CD1c-positive myeloid dendritic cell (primary cell): ENCODE measurements at regions not wholly inside any gene's neighbourhood (a gene's known extent, or its start where the extent isn't known, plus 50 kb on each side); places are given as distances from the start of the nearest gene placed in this dataset.
"Not testable (repeated sequence)": the region's sequence is repeated elsewhere in the genome, so short reads cannot be mapped to it uniquely, and the experiment has no call there.

ENCODE experiments used
- DNase-seq: peaks from one replicate; pipeline ENCODE4 v3.0.0-alpha.2; 2016; ENCODE audit errors: extremely low spot score

- peak; percentile 13 for DNase-seq
Observed at GRCh38 chr6:140271759-140272377, 897.4 kb upstream of the CITED2 start.

- DNase-seq, result peak; percentile 24
Observed at GRCh38 chr6:140269591-140270165, 895.2 kb upstream of the CITED2 start.

- no peak for DNase-seq
Observed at GRCh38 chr6:140264431-140264830, 890.0 kb upstream of the CITED2 start.

GRCh38 chr6:140258302-140258701 lies 883.9 kb upstream of the CITED2 start:
- not testable (repeated sequence) for DNase-seq

GRCh38 chr6:140256248-140256647 lies 881.8 kb upstream of the CITED2 start:
- DNase-seq, result no peak

GRCh38 chr6:140253096-140253495 lies 878.6 kb upstream of the CITED2 start:
- no peak for DNase-seq

- no peak for DNase-seq
Observed at GRCh38 chr6:140252099-140252498, 877.7 kb upstream of the CITED2 start.

GRCh38 chr6:140245296-140246040 lies 871.0 kb upstream of the CITED2 start:
- DNase-seq, result no peak

- no peak for DNase-seq
Observed at GRCh38 chr6:140237251-140237650, 862.8 kb upstream of the CITED2 start.

GRCh38 chr6:140236732-140237131 lies 862.3 kb upstream of the CITED2 start:
- no peak for DNase-seq

GRCh38 chr6:140230282-140230681 lies 855.8 kb upstream of the CITED2 start:
- DNase-seq, result no peak

- no peak for DNase-seq
Observed at GRCh38 chr6:140228491-140228890, 854.0 kb upstream of the CITED2 start.

- no peak for DNase-seq
Observed at GRCh38 chr6:140226637-140227036, 852.2 kb upstream of the CITED2 start.

GRCh38 chr6:140225701-140226436 lies 851.4 kb upstream of the CITED2 start:
- no peak for DNase-seq

GRCh38 chr6:140217283-140217682 lies 842.8 kb upstream of the CITED2 start:
- DNase-seq, result no peak

- no peak for DNase-seq
Observed at GRCh38 chr6:140209775-140210174, 835.3 kb upstream of the CITED2 start.

GRCh38 chr6:140208286-140208685 lies 833.8 kb upstream of the CITED2 start:
- DNase-seq, result no peak

GRCh38 chr6:140205795-140206593 lies 831.5 kb upstream of the CITED2 start:
- no peak for DNase-seq

GRCh38 chr6:140204154-140204553 lies 829.7 kb upstream of the CITED2 start:
- DNase-seq, result no peak

- no peak for DNase-seq
Observed at GRCh38 chr6:140203661-140204147, 829.3 kb upstream of the CITED2 start.

GRCh38 chr6:140202964-140203515 lies 828.6 kb upstream of the CITED2 start:
- no peak for DNase-seq
